HL-60 (cell line): ENCODE measurements at regions not wholly inside any gene's neighbourhood (a gene's known extent, or its start where the extent isn't known, plus 50 kb on each side); places are given as distances from the start of the nearest gene placed in this dataset.

Source experiments
- DNase-seq, 2 experiments: peaks; one replicate each; pipeline ENCODE4 v3.0.0-alpha.2; 2010 to 2020; ENCODE audit warnings: low read depth in 1 of 2, low spot score in 1 of 2
- H3K27ac ChIP-seq: fragments of 250-450 bp; sonication (Bioruptor Pico); replicated peaks from 2 replicates; pipeline ENCODE4 v1.5.1; 2020; ENCODE audit warnings: mild to moderate bottlenecking, moderate library complexity
- H3K27me3 ChIP-seq: fragments of 250-450 bp; sonication (Bioruptor Pico); 2 replicates; pipeline ENCODE4 v1.5.1; 2021; ENCODE audit warnings: mild to moderate bottlenecking, moderate library complexity; ENCODE audit not compliant: insufficient read depth, poor library complexity, severe bottlenecking
- H3K4me3 ChIP-seq: replicated peaks from 2 replicates; pipeline ENCODE4 v1.5.1; 2011; ENCODE audit warnings: mild to moderate bottlenecking, control low read depth, low read length; ENCODE audit not compliant: insufficient read depth
- CTCF ChIP-seq: IDR thresholded peaks from one replicate; pipeline ENCODE4 v1.5.1; 2011; ENCODE audit warnings: low read length, control low read depth, inconsistent platforms; ENCODE audit not compliant: insufficient read depth
- GABPA ChIP-seq: IDR thresholded peaks from 2 replicates; pipeline ENCODE4 v1.6.1; 2012; ENCODE audit warnings: low read depth
- POLR2AphosphoS5 ChIP-seq: IDR thresholded peaks from 2 replicates; pipeline ENCODE4 v1.6.1; 2012; ENCODE audit warnings: low read depth
- REST ChIP-seq: IDR thresholded peaks from 2 replicates; pipeline ENCODE4 v1.6.1; 2012; ENCODE audit warnings: low read depth; ENCODE audit not compliant: insufficient replicate concordance
- SPI1 ChIP-seq: IDR thresholded peaks from 2 replicates; pipeline ENCODE4 v1.6.1; 2012; ENCODE audit warnings: low read depth, mild to moderate bottlenecking, borderline replicate concordance

- Histone ChIP-seq H3K4me3 (no peak overlapping the region), H3K27ac (no peak overlapping the region), H3K27me3 (no peaks in the 10 kb centered on the region)
- TF ChIP-seq CTCF (no peak), SPI1 (no peak), GABPA (no peak), POLR2AphosphoS5 (no peak), REST (no peak)
- DNase-seq: no peak
Measured at GRCh38 chr12:88866881-88867280, 286.6 kb upstream of the KITLG start.

GRCh38 chr12:88865537-88865936 is 285.3 kb upstream of the KITLG start:
- no peak for TF ChIP-seq POLR2AphosphoS5
- no peak for TF ChIP-seq SPI1
- TF ChIP-seq CTCF: no peak
- no peak for TF ChIP-seq REST
- TF ChIP-seq GABPA: no peak
- H3K27me3 ChIP-seq: no peaks in the 10 kb centered on the region
- no peak for DNase-seq
- no peak overlapping the region for H3K27ac ChIP-seq
- H3K4me3 ChIP-seq: no peak overlapping the region

GRCh38 chr12:88860851-88861250 is 280.6 kb upstream of the KITLG start:
- H3K27ac ChIP-seq: no peak overlapping the region
- TF ChIP-seq POLR2AphosphoS5 (no peak), CTCF (no peak), GABPA (no peak), SPI1 (no peak), REST (no peak)

More at GRCh38 chr12:88860851-88861250, 280.6 kb upstream of the KITLG start:
- no peak for DNase-seq
- H3K4me3 ChIP-seq: no peak overlapping the region
- H3K27me3 ChIP-seq: peaks cover 2% of the 10 kb centered on the region
